Lower lobe of right lung (tissue), 2 donors: ENCODE measurements at regions not wholly inside any gene's neighbourhood (a gene's known extent, or its start where the extent isn't known, plus 50 kb on each side); places are given as distances from the start of the nearest gene placed in this dataset.

Source experiments
- ATAC-seq, 2 donors: fragments of 200-7000 bp; cut with Tn5 transposase; one replicate each; pipeline ENCODE4 v1.9.1; 2020 to 2022; ENCODE audit warnings: mild to moderate bottlenecking in 2 of 2, moderate library complexity in 2 of 2
- DNase-seq: peaks from one replicate; pipeline ENCODE4 v3.0.0-alpha.2; 2020
- H3K27ac ChIP-seq: fragments of 200-600 bp; one replicate; pipeline ENCODE4 v1.8.0; 2022
- H3K27me3 ChIP-seq: fragments of 200-600 bp; one replicate; pipeline ENCODE4 v1.8.0; 2022; ENCODE audit warnings: low read depth
- H3K36me3 ChIP-seq: fragments of 200-600 bp; one replicate; pipeline ENCODE4 v1.8.0; 2022; ENCODE audit warnings: mild to moderate bottlenecking
- H3K4me1 ChIP-seq: fragments of 200-600 bp; one replicate; pipeline ENCODE4 v1.8.0; 2022
- H3K4me3 ChIP-seq: fragments of 200-600 bp; one replicate; pipeline ENCODE4 v1.8.0; 2022; ENCODE audit warnings: mild to moderate bottlenecking
- H3K9me3 ChIP-seq: fragments of 200-600 bp; one replicate; pipeline ENCODE4 v1.8.0; 2022
- CTCF ChIP-seq: fragments of 200-600 bp; IDR thresholded peaks from one replicate; pipeline ENCODE4 v1.8.0; 2022; ENCODE audit warnings: antibody characterized with exemption, mild to moderate bottlenecking
- intact Hi-C: fragments of 100-400 bp; cut with DNase I; formaldehyde crosslinking; loops from one replicate; pipeline ENCODE4 v1.11.0; 2022
- donor health status: DM: no; HTN: yes; CAD: no; lungs with severe emphysema.

DNA sequence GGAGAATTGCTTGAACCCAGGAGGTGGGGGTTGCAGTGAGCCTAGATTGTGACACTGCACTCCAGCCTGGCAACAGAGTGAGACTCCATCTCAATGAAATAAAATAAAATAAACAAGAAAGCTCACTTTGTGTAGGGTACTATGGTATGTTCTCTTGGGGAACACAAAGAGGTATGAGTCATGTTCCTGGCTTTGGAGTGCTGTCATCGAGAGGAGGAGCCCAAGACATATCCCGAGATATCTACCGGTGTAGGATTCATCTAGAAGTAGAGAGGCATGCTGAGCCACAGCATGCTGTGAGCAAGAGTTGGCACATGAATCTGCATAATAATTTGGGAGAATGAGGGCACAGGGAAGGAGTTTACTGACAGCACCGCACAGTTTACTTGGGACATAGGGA, 244.9 kb upstream of the EPHA4 start:
- Histone ChIP-seq H3K4me1 (no peaks in the 10 kb centered on the region), H3K4me3 (no peak overlapping the region), H3K36me3 (no peaks in the 10 kb centered on the region), H3K9me3 (no peaks in the 10 kb centered on the region), H3K27ac (no peak overlapping the region), H3K27me3 (no peaks in the 10 kb centered on the region)
- ATAC-seq, result no peak
- DNase-seq, result no peak
- no peak for TF ChIP-seq CTCF
- intact Hi-C loops, result no loop called here

DNA sequence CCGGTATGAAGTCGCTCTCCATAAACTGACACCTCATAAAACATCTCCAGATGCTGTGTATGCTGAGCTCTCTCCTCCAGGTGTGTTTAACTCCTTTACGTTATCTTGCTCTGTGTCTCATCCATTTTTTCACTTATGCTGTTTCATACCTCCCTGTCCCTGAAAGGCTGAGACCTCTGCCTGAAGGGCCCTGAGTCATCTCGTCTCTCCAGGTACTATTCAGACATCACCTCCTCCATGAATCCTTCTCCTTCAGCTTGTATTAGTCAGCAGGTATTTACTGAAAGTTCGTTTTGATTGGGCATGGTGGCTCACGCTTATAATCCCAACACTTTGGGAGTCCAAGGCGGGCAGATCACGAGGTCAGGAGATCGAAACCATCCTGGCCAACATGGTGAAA, 244.5 kb upstream of the EPHA4 start:
- Histone ChIP-seq H3K9me3 (no peaks in the 10 kb centered on the region), H3K4me3 (no peak overlapping the region), H3K4me1 (no peaks in the 10 kb centered on the region), H3K27me3 (no peaks in the 10 kb centered on the region), H3K36me3 (no peaks in the 10 kb centered on the region), H3K27ac (no peak overlapping the region)
- DNase-seq (no peak), ATAC-seq (no peak)
- TF ChIP-seq CTCF, result no peak
- intact Hi-C loops, result no loop called here

- intact Hi-C loops, result no loop called here
- Histone ChIP-seq H3K27ac (no peak overlapping the region), H3K27me3 (no peaks in the 10 kb centered on the region), H3K9me3 (no peaks in the 10 kb centered on the region), H3K36me3 (no peaks in the 10 kb centered on the region), H3K4me1 (no peaks in the 10 kb centered on the region), H3K4me3 (no peak overlapping the region)
- DNase-seq (no peak), ATAC-seq (no peak)
- no peak for TF ChIP-seq CTCF
Observed at GRCh38 chr2:221810650-221811049, 238.5 kb upstream of the EPHA4 start.

GRCh38 chr2:221810245-221810644, 238.1 kb upstream of the EPHA4 start:
- TF ChIP-seq CTCF, result no peak
- no peak overlapping the region for H3K4me3 ChIP-seq
- H3K27me3 ChIP-seq, result no peaks in the 10 kb centered on the region
- no peaks in the 10 kb centered on the region for H3K36me3 ChIP-seq
- ATAC-seq (no peak), DNase-seq (no peak)
- intact Hi-C loops, result no loop called here
- H3K27ac ChIP-seq, result no peak overlapping the region
- H3K9me3 ChIP-seq, result no peaks in the 10 kb centered on the region
- H3K4me1 ChIP-seq, result no peaks in the 10 kb centered on the region

DNA sequence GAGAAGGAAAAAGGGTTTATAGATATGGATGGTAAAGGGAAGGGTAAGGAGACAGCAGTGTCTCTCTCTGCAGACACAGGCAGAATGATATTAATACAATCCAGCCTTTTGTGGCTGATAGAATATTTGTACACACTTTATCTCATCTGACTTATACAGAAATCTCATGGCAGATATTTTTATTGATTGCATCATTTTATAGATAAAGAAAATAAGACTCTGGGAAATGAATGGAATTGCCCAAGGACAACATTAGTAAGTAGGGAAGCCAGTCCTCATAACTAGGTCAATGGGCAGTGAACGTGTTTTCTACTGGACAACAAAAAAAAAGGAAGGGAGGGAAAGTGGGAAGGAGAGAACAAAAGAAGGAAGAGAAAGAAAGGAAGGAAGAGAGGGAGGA, 236.4 kb upstream of the EPHA4 start:
- Histone ChIP-seq H3K4me3 (no peak overlapping the region), H3K4me1 (no peaks in the 10 kb centered on the region), H3K27ac (no peak overlapping the region), H3K27me3 (no peaks in the 10 kb centered on the region), H3K9me3 (no peaks in the 10 kb centered on the region), H3K36me3 (no peaks in the 10 kb centered on the region)
- DNase-seq (no peak), ATAC-seq (no peak)
- intact Hi-C loops, result no loop called here
- no peak for TF ChIP-seq CTCF

DNA sequence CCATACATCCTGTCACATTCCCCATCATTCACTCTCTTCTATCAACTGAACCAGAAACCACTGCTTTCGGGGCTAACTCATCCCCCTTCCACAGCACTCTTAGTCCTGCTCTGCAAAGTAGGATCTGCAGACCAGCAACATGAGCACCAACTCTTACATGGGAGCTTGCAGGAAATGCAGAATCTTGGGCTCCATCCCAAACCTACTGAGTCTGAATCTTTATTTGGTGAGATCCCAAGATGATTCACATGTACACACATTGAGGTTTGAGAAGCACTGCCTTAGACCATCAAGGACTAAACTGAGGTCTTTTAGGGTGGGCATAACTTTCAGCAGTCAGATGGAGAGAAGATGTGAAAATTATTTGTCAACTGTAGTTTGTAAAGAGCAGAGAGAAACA, 235.6 kb upstream of the EPHA4 start:
- no peaks in the 10 kb centered on the region for H3K36me3 ChIP-seq
- H3K9me3 ChIP-seq, result no peaks in the 10 kb centered on the region
- ATAC-seq (no peak), DNase-seq (no peak)
- H3K4me3 ChIP-seq, result no peak overlapping the region
- H3K27ac ChIP-seq, result no peak overlapping the region
- no peak for TF ChIP-seq CTCF
- H3K4me1 ChIP-seq, result no peaks in the 10 kb centered on the region
- no peaks in the 10 kb centered on the region for H3K27me3 ChIP-seq
- intact Hi-C loops, result no loop called here
